ENCODE measurements at regions not wholly inside any gene's neighbourhood (a gene's known extent, or its start where the extent isn't known, plus 50 kb on each side); places are given as distances from the start of the nearest gene placed in this dataset.

- no peak for DNase-seq (ENCODE audit: low spot score)
Measured at GRCh38 chr7:36802459-36803135, 78.3 kb upstream of the AOAH start.

GRCh38 chr7:36796850-36797536 lies 72.7 kb upstream of the AOAH start:
- no peak for DNase-seq (ENCODE audit: low spot score)

- DNase-seq (ENCODE audit: low spot score) = no peak
Measured at GRCh38 chr7:36795451-36796021, 71.2 kb upstream of the AOAH start.

- no peak for DNase-seq (ENCODE audit: low spot score)
Measured at GRCh38 chr7:36794689-36795088, 70.4 kb upstream of the AOAH start.

GRCh38 chr7:36792421-36792820 lies 68.1 kb upstream of the AOAH start:
- no peak for DNase-seq (ENCODE audit: low spot score)

GRCh38 chr7:36790311-36790787 lies 66.1 kb upstream of the AOAH start:
- DNase-seq (ENCODE audit: low spot score) = no peak

- DNase-seq (ENCODE audit: low spot score) = no peak
Measured at GRCh38 chr7:36788825-36789470, 64.7 kb upstream of the AOAH start.

GRCh38 chr7:36787933-36788378 lies 63.7 kb upstream of the AOAH start:
- no peak for DNase-seq (ENCODE audit: low spot score)

GRCh38 chr7:36784991-36785940 lies 61.0 kb upstream of the AOAH start:
- peak; percentile 14 for DNase-seq (ENCODE audit: low spot score)

- DNase-seq (ENCODE audit: low spot score) = no peak
Measured at GRCh38 chr7:36781011-36781738, 56.9 kb upstream of the AOAH start.

GRCh38 chr7:36777855-36778254 lies 53.6 kb upstream of the AOAH start:
- DNase-seq (ENCODE audit: low spot score) = no peak

- DNase-seq (ENCODE audit: low spot score) = no peak
Measured at GRCh38 chr7:36777062-36777461, 52.8 kb upstream of the AOAH start.

GRCh38 chr7:36775676-36776075 lies 51.4 kb upstream of the AOAH start:
- DNase-seq (ENCODE audit: low spot score) = no peak

- DNase-seq (ENCODE audit: low spot score) = no peak
Measured at GRCh38 chr7:36775061-36775620, 50.8 kb upstream of the AOAH start.

All from putamen (tissue), 1 donor.